Esophagus squamous epithelium (tissue), 4 donors: ENCODE measurements at regions not wholly inside any gene's neighbourhood (a gene's known extent, or its start where the extent isn't known, plus 50 kb on each side); places are given as distances from the start of the nearest gene placed in this dataset.

ENCODE experiments used
- POLR2A ChIP-seq, 4 donors: fragments of 450-650 bp; IDR thresholded peaks; one replicate each; pipeline ENCODE4 v1.6.1; 2017; ENCODE audit warnings: antibody characterized with exemption in 4 of 4, mild to moderate bottlenecking in 4 of 4, moderate library complexity in 3 of 4
- TF ChIP-seq, protein P1 (sequence below), 6 experiments: fragments of 450-650 bp in 4 of 6; fragments of 200-600 bp in 2 of 6; sonication (generic) in 2 of 6; IDR thresholded peaks; one replicate each; pipeline ENCODE4 v1.5.1; 2016 to 2019; ENCODE audit warnings: antibody characterized with exemption in 6 of 6, mild to moderate bottlenecking in 4 of 6, moderate library complexity in 4 of 6

- no peak for TF ChIP-seq POLR2A (IDR thresholded peaks at IDR 0.05)
- TF ChIP-seq, protein P1, sequence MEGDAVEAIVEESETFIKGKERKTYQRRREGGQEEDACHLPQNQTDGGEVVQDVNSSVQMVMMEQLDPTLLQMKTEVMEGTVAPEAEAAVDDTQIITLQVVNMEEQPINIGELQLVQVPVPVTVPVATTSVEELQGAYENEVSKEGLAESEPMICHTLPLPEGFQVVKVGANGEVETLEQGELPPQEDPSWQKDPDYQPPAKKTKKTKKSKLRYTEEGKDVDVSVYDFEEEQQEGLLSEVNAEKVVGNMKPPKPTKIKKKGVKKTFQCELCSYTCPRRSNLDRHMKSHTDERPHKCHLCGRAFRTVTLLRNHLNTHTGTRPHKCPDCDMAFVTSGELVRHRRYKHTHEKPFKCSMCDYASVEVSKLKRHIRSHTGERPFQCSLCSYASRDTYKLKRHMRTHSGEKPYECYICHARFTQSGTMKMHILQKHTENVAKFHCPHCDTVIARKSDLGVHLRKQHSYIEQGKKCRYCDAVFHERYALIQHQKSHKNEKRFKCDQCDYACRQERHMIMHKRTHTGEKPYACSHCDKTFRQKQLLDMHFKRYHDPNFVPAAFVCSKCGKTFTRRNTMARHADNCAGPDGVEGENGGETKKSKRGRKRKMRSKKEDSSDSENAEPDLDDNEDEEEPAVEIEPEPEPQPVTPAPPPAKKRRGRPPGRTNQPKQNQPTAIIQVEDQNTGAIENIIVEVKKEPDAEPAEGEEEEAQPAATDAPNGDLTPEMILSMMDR (IDR thresholded peaks at IDR 0.05) = no peak
Observed at GRCh38 chr15:61752001-61752400, 308.2 kb downstream of the VPS13C start.
